ENCODE measurements at regions not wholly inside any gene's neighbourhood (a gene's known extent, or its start where the extent isn't known, plus 50 kb on each side); places are given as distances from the start of the nearest gene placed in this dataset.

- 71 to 82% (median 73%) methylated on average over 5 of the region's 5 CpGs for WGBS, 4 donors
- intact Hi-C loops (cut with DNase I): no loop called here
- Histone ChIP-seq H3K36me3 (no peaks in the 10 kb centered on the region), H3K27ac (no peak overlapping the region), H3K4me1 (no peaks in the 10 kb centered on the region), H3K9me3 (peaks cover 0 to 11% (median 2%) of the 10 kb centered on the region in 12 donors), H3K27me3 (no peaks in the 10 kb centered on the region), H3K4me3 (no peak overlapping the region)
- TF ChIP-seq CTCF (IDR thresholded peaks at IDR 0.05) (no peak), POLR2A (IDR thresholded peaks at IDR 0.05) (no peak)
- ATAC-seq (no peak), DNase-seq (no peak)
These were observed 1043.8 kb upstream of the NUDT12 start for GRCh38 chr5:104606258-104606829.

GRCh38 chr5:104599726-104600125 is 1037.1 kb upstream of the NUDT12 start:
- TF ChIP-seq POLR2A (IDR thresholded peaks at IDR 0.05): no peak
- TF ChIP-seq CTCF (IDR thresholded peaks at IDR 0.05): no peak
- no peaks in the 10 kb centered on the region for H3K36me3 ChIP-seq
- DNase-seq: no peak
- H3K4me1 ChIP-seq: no peaks in the 10 kb centered on the region
- peaks cover 0 to 29% (median 4%) of the 10 kb centered on the region in 12 donors for H3K9me3 ChIP-seq
- 50 to 65% (median 60%) methylated on average over 2 of the region's 2 CpGs for WGBS, 4 donors
- ATAC-seq: no peak
- H3K27ac ChIP-seq: no peak overlapping the region
- H3K27me3 ChIP-seq: no peaks in the 10 kb centered on the region
- intact Hi-C loops (cut with DNase I): no loop called here
- no peak overlapping the region for H3K4me3 ChIP-seq

GRCh38 chr5:104598285-104598684 is 1035.7 kb upstream of the NUDT12 start:
- no peaks in the 10 kb centered on the region for H3K36me3 ChIP-seq
- intact Hi-C loops (cut with DNase I): no loop called here
- ATAC-seq (no peak), DNase-seq (peak in 1 of 5 donors; percentile 10)
- TF ChIP-seq CTCF (IDR thresholded peaks at IDR 0.05): no peak
- no peak for TF ChIP-seq POLR2A (IDR thresholded peaks at IDR 0.05)
- no peak overlapping the region for H3K27ac ChIP-seq
- H3K9me3 ChIP-seq: peaks cover 0 to 29% (median 2%) of the 10 kb centered on the region in 12 donors
- no peak overlapping the region for H3K4me3 ChIP-seq
- H3K4me1 ChIP-seq: no peaks in the 10 kb centered on the region
- no peaks in the 10 kb centered on the region for H3K27me3 ChIP-seq
- 0 to 2% (median 0%) methylated on average over 1 of the region's 1 CpG for WGBS, 4 donors

- Histone ChIP-seq H3K27me3 (no peaks in the 10 kb centered on the region), H3K4me3 (no peak overlapping the region), H3K36me3 (no peaks in the 10 kb centered on the region), H3K27ac (no peak overlapping the region), H3K9me3 (peaks cover 0 to 23% (median 0%) of the 10 kb centered on the region in 12 donors), H3K4me1 (no peaks in the 10 kb centered on the region)
- intact Hi-C loops (cut with DNase I): no loop called here
- ATAC-seq (no peak), DNase-seq (no peak)
- WGBS, 4 donors: 72 to 85% (median 81%) methylated on average over 4 of the region's 4 CpGs
- no peak for TF ChIP-seq POLR2A (IDR thresholded peaks at IDR 0.05)
- no peak for TF ChIP-seq CTCF (IDR thresholded peaks at IDR 0.05)
These were observed 1032.3 kb upstream of the NUDT12 start for GRCh38 chr5:104594850-104595249.
